ENCODE measurements at regions not wholly inside any gene's neighbourhood (a gene's known extent, or its start where the extent isn't known, plus 50 kb on each side); places are given as distances from the start of the nearest gene placed in this dataset.

DNA sequence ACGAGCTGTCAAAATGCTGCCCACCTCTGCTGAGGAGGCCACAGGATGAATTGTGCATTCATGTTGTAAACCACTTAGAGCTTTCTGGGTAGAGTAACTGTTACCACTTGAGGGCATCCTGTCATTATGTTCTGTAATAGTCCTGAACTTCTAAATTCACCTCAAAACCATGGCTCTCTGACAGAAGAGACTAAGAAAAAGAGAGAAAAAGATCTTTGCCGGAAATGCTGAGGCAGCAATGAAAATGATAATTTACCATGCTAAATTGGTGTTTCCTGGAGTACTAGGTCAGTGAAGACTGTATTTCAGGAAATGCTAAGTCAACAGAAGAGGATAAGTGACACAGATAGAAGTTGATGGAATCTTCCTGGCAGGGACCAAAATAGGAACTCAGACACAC lies 942.3 kb upstream of the SLIT2 start:
- TF ChIP-seq, protein P1, sequence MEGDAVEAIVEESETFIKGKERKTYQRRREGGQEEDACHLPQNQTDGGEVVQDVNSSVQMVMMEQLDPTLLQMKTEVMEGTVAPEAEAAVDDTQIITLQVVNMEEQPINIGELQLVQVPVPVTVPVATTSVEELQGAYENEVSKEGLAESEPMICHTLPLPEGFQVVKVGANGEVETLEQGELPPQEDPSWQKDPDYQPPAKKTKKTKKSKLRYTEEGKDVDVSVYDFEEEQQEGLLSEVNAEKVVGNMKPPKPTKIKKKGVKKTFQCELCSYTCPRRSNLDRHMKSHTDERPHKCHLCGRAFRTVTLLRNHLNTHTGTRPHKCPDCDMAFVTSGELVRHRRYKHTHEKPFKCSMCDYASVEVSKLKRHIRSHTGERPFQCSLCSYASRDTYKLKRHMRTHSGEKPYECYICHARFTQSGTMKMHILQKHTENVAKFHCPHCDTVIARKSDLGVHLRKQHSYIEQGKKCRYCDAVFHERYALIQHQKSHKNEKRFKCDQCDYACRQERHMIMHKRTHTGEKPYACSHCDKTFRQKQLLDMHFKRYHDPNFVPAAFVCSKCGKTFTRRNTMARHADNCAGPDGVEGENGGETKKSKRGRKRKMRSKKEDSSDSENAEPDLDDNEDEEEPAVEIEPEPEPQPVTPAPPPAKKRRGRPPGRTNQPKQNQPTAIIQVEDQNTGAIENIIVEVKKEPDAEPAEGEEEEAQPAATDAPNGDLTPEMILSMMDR (IDR thresholded peaks at IDR 0.05): no peak
- TF ChIP-seq POLR2A (IDR thresholded peaks at IDR 0.05): no peak

All from testis (tissue), 2 donors.